HG03571 (cell line): ENCODE measurements at regions not wholly inside any gene's neighbourhood (a gene's known extent, or its start where the extent isn't known, plus 50 kb on each side); places are given as distances from the start of the nearest gene placed in this dataset.

Experiments used
- ATAC-seq: cut with Tn5 transposase; IDR thresholded peaks from one replicate; pipeline ENCODE4 v1.9.1; 2021; ENCODE audit not compliant: unreplicated experiment

GRCh38 chr15:46595016-46595415 lies 960.2 kb downstream of the SQOR start:
- no peak for ATAC-seq

GRCh38 chr15:46607077-46607476 lies 972.2 kb downstream of the SQOR start:
- ATAC-seq = no peak

GRCh38 chr15:46616033-46616432 lies 981.2 kb downstream of the SQOR start:
- no peak for ATAC-seq

GRCh38 chr15:46617507-46617906 lies 982.7 kb downstream of the SQOR start:
- ATAC-seq = no peak

- no peak for ATAC-seq
Measured at GRCh38 chr15:46618984-46619383, 984.2 kb downstream of the SQOR start.

- no peak for ATAC-seq
Measured at GRCh38 chr15:46620392-46621013, 985.7 kb downstream of the SQOR start.

GRCh38 chr15:46622851-46623250 lies 988.0 kb downstream of the SQOR start:
- ATAC-seq = no peak

- no peak for ATAC-seq
Measured at GRCh38 chr15:46636206-46636605, 1001.4 kb downstream of the SQOR start.

GRCh38 chr15:46644501-46645481 lies 1010.0 kb downstream of the SQOR start:
- ATAC-seq = no peak

- no peak for ATAC-seq
Measured at GRCh38 chr15:46646490-46646889, 1011.7 kb downstream of the SQOR start.

GRCh38 chr15:46647046-46647445 lies 1012.2 kb downstream of the SQOR start:
- ATAC-seq = no peak

- no peak for ATAC-seq
Measured at GRCh38 chr15:46652266-46652665, 1017.4 kb downstream of the SQOR start.

GRCh38 chr15:46654993-46655392 lies 1020.2 kb downstream of the SQOR start:
- no peak for ATAC-seq

- no peak for ATAC-seq
Measured at GRCh38 chr15:46660096-46660842, 1025.4 kb downstream of the SQOR start.

- no peak for ATAC-seq
Measured at GRCh38 chr15:46670258-46670657, 1035.4 kb downstream of the SQOR start.

- no peak for ATAC-seq
Measured at GRCh38 chr15:46671336-46671735, 1036.5 kb downstream of the SQOR start.

GRCh38 chr15:46672041-46672440 lies 1037.2 kb downstream of the SQOR start:
- no peak for ATAC-seq

GRCh38 chr15:46676233-46677206 lies 1040.8 kb upstream of the SEMA6D start:
- no peak for ATAC-seq

- ATAC-seq = no peak
Measured at GRCh38 chr15:46677491-46677890, 1039.8 kb upstream of the SEMA6D start.

- ATAC-seq = no peak
Measured at GRCh38 chr15:46681901-46682300, 1035.4 kb upstream of the SEMA6D start.
